GM20431 (cell line): ENCODE measurements at regions not wholly inside any gene's neighbourhood (a gene's known extent, or its start where the extent isn't known, plus 50 kb on each side); places are given as distances from the start of the nearest gene placed in this dataset.
"Not testable (repeated sequence)": the region's sequence is repeated elsewhere in the genome, so short reads cannot be mapped to it uniquely, and the experiment has no call there.

Experiments
- in situ Hi-C: fragments of 300-500 bp; cut with MseI, MboI; formaldehyde crosslinking; loops from one replicate; pipeline ENCODE4 v1.15.0; 2020; ENCODE audit warnings: low sequenced_read_pairs; ENCODE audit not compliant: unreplicated experiment

DNA sequence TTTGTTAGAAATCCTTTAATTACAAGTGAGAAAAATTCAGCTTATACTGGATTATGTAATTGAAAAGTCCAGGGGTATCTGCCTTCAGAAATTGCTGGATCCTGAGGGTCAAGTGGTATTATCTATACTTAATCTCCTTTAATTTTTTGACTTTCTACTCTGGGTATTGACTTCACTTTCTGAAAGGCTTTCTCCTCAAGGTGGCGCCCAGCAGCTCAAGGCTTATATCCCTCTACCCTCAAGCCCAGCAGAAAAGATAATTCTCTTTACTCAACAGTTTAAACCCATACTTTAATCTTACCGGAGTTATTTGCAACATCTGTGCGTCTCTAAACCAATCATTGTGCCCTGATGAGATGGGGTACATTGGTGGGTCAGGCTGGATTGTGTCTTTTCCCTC lies 129.5 kb downstream of the LARP7 start:
- in situ Hi-C loops, result loop anchor here (10.0 to 25.0 kb wide), 2 partner anchors 132 to 429 kb away; partner anchors contain the start of genes LARP7 and ZGRF1

DNA sequence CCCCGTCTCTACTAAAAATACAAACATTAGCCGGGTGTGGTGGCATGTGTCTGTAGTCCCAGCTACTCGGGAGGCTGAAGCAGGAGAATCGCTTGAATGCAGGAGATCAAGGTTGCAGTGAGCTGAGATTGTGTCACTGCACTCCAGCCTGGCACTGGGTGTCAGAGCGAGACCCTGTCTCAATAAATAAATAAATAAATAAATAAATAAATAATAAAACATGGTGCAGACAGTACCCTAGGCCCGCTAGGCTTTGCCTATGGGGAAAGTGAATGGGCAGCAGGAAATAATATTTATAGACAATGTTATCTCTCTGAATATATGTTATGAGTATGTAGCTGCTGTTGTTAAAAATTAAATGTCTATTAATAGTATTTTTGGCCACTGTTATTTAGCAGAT lies 130.4 kb downstream of the LARP7 start:
- in situ Hi-C loops, result loop anchor here (10.0 to 25.0 kb wide), 2 partner anchors 133 to 430 kb away; partner anchors contain the start of genes LARP7 and ZGRF1

DNA sequence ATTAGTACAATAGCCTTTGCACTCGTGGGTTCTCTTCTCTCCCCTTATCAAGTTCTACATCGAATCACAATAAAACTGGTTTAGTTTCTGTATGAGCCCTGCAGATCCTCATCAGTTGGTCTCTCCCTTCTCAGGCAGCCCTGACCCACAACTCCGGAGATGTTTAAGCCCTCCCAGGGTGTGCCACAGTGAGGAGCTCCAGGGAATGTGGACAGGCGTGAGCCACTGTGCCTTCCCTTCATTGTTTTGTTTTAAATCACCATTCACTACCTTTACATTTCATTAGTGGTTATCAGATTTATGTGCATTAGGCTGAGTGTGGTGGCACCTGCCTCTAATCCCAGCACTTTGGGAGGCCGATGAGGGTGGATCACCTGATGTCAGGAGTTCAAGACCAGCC lies 133.2 kb downstream of the LARP7 start:
- in situ Hi-C loops, result loop anchor here (25.0 kb wide), 1 partner anchor 433 kb away; no protein-coding TSS in a partner anchor

DNA sequence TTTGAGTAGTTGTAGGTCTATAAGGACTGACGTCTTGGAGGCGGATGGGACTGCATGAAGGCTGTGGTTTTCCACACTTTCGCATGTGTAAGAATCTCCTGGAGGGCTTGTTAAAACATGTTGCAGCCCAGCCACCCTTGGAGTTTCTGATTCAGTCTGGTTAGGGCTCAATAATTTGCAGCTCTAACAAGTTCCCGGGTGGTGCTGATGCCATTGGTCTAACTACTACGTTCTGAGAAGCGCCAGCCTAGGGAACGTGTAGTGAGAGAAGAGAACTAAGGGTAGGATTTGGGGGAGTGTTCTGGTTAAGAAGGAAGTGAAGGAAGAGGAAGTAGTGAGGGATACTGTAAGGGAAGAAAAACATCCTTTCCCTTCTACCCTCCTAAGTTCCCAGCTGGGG lies 138.9 kb downstream of the LARP7 start:
- in situ Hi-C loops, result no loop called here

DNA sequence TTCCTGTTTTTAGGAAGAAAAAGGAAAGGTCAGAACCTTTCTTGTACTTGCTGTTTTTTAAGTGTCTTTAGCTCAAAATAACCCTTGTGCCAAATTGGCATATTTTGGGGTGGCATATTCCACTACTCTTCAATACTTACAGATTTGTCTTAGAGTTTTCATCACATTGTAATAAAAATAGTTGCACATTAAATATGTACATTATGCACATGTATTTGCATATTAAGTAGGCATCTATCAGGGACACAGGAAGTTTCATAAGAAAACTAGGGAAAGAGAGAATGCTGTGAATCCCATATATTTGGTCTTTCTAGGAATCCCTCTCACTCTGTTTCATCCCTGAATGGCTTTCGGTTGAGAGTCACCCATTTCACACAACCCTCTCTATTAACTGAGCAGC lies 139.6 kb downstream of the LARP7 start:
- in situ Hi-C loops, result no loop called here

DNA sequence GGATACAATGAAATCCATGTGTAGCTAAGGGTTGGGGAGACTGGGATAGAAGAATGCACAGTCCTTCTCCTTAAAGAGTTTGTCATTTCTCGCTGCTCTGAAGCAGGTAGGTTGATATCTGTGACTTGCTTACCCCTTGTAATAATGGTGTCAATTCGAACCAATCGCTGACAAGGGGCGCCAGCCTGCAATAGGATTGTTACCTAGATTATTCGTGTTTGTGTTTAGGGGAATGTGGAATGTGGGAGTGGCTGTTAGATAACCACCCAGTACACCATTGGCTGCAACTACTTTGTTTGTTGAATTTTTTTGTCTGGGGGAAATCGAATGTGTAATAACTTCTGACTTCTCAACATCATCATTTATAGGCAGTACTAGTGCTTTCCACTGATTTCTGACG lies 141.6 kb downstream of the LARP7 start:
- in situ Hi-C loops, result no loop called here

DNA sequence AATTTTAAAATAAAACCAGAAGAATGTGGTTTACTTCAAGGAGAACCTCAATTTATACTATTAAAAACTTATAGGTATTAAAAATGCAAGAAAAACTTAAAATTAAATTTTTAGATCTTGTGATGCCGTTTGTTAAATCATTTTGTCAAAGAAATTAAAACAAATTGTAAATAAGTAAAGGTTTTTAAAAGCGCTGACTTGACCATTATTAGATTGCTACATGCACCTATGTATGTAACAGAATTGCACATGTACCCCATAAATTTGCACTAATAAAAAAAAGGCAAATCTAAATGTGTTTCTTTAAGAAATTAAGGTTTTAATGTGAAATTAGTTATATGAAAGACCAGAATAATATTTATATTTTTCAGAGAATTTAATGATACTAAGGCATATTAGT lies 156.1 kb downstream of the LARP7 start:
- in situ Hi-C loops, result no loop called here

DNA sequence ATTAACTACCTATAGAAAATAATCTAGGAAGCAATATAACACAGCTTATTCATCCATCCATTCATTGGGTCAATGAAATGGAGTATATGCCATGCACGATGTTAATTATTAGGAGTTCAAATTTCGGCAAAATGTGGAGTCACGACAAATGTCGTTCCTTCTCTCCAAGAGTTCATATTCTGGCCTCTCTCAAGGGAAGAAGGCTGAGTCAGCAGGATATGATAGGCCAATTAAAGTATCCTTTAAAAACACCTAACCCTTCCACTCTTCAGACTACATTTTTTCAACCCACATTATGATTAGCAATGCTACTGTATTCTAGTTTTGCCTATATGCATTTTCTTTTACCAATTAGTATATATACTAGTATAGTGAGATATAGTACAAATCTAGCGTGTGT lies 163.1 kb downstream of the LARP7 start:
- in situ Hi-C loops, result no loop called here

DNA sequence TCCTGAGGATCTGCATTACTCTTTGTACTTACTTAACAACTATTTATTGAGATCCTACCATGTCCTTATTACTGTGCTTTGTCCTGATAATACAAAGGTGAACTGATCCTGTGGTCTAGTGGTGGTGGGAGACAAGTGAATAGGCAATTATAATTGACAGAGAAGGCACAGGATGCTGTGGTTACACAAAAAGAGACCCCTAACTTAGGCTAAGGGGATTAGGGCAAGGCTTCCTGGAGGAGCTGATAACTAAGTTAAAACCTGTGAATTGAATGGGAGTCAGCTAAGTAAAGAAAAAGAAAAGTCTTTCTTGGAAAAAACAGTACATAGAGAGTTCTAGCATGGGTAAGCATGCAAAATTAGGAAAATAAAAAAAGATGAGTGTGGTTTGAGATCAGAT lies 164.4 kb downstream of the LARP7 start:
- in situ Hi-C loops, result no loop called here

DNA sequence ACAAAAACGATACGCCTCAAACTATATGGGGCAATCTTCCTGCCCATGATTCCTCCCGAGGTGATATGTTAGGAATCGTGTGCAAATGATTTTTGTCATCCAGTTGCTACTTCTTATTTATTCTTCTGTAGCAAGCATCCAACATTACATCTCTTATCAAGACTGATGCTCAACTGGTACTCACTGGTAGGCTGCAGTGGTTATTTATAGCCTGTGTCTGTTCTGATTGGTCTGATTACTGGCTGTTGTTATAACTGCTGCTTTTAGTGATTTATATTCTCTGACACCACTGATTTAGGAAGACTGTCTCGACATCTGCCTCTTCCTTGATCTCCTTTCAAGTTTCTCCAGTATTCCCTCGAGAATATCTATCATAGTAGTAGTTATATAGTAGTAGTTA lies 165.8 kb downstream of the LARP7 start:
- in situ Hi-C loops, result no loop called here

DNA sequence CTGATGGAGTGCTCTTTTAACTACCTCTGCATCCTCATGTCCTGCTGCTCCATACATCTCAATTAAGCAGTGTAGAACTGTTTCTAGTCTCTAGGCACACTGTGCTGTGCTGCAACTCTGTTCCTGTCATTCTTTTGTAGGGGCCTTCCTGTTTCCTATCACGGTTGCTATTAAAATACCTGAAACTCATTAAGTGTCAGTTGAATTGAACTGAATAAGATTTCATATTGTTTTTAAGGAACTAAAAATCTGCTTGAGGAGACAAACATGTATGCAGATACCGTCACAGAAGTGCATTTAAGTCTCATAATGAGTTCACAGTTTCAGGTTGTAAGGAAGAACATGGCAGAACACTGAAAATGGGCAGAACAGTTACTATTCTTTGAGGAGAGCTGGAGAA lies 170.1 kb downstream of the LARP7 start:
- in situ Hi-C loops, result no loop called here

DNA sequence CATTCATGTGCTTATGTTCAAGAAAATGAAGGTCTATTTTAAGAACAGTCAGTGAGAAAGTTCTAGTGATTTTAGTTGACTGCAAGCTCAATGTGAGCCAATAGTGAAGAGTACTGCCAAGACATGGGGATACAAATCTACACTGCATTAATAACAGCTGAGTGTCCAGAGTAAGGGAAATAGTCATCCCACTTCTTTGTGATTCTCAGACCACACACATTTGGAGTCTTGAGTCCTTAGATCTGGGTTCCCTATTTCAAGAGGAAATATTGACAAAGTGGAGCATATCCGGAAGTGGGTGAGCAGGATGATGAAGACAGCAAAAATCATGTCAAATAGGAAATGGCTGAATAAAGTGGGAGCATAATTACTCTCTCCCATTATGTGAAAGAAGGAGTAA lies 171.1 kb downstream of the LARP7 start:
- in situ Hi-C loops, result no loop called here

DNA sequence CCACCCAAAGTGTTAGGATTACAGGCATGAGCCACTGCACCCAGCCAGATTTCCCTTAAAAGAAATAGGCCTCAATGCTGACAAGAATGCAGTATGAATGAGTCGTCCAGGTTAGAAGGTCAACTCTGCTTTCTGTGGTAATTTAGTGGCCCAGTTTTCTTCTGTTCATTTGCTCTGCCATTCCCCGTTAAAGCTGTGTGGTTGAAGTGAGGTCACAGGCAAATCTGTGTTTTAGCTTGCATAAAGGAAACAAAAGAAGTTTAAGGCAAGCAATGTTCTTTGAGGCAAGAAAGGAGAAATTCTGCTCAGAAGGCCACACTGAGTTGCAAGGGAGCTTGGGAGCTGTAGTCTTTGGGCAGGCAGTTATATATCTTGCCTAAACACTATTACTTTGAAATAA lies 176.8 kb downstream of the LARP7 start:
- in situ Hi-C loops, result no loop called here

DNA sequence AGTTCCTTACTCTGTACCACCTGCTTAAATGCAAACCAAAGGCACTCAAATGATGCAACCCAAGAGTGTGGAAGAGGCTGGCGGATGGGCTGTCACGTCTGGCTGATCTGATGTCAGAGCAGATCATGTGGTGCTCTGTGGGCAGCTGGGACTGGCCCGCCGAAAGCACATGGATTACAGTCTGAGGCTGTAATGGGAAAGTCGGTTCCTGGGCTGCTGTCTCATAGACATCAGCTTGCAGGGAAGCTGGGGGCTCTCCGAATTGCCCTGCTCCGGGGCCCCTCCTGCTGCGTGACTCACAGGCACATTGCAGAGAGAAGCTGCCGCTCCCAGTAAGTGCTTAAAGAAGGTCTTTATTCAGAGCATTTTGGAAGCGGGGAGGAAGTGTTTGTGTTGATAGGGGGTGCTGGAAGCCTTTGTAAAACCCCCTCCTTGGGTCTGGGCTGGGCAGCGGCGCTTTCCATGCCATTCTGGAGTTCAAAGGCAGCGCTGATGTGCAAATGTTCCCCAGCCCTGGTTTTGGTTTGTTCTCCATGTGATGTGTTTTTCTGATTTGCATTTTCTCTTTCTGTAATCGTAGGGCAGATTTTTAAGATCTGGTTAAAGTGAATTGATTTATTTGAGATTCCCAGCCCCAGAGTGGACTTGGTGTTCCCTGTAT lies 181.1 kb downstream of the LARP7 start:
- in situ Hi-C loops, result no loop called here

DNA sequence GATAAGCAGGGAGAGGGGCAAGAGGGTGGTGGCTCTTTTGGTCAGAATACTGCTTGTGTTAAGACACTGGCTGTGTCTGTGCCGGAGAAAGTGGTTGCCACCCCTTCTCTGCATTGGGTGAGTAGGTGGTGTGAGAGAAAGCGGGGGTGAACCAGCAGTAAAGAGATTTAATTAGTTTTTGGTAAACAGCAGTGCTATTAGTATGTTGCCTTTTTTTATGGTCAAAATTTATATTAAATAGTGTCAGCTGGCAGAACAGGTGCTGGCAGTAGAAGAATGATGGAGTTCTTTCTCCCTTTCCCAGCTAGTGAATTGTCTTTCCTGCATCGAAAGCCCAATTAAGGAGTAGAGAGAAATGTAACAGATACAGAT lies 181.6 kb downstream of the LARP7 start:
- in situ Hi-C loops, result no loop called here

DNA sequence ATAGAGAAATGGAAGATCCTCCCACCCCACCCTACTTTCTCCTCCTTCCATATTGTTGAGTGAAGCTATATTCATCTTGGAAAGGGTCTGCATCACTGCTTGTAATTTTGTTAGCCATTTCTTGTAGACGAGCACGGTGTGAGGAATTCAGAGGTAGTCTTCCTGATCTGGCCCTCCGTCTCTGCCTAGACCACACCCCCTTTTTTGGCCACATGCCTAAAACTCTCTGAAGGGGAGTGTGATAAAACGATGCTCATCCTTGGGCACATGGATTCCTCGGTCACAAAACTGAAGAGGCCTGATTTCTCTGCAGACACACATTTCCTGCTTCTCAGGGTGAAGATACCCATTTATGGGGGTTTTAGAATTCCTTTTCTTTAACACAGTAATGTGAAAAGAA lies 182.8 kb downstream of the LARP7 start:
- in situ Hi-C loops, result no loop called here

DNA sequence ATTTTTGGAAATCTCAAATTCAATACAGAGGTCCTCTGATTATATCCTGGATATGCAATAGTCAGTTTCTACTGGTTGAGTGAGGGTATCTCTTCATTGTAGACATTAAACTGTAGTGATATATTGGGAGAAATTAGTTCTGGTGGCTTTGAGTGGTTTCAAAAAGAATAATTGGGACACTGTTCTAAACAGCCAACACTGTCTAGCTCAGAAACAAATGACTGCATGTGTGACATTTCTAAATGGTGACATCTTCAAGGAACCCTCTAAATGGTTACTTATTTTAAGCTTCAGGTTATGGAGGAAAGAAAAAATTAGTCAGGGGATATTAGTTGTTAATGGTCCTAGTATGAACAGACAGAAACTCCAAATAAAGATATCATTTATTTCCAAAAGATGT lies 186.2 kb downstream of the LARP7 start:
- in situ Hi-C loops, result no loop called here

DNA sequence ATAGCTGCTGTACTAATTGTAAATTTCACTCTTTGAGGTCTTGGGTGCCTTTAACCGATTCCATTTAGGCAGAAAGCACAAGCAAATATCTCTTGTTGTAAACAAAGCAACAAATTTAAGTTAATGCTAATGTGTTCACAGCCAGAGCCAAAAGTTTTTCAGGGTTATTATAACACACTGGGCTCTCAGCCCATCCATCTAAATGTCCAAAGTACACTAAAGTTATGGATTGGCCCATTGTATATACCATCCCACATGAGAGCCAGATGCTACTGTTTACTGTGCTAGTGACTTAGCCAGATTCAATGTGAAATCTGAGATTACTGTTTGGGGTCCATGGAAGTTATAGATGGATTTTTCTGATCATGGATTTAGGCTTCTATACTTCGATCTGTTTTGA lies 186.7 kb downstream of the LARP7 start:
- in situ Hi-C loops, result no loop called here

DNA sequence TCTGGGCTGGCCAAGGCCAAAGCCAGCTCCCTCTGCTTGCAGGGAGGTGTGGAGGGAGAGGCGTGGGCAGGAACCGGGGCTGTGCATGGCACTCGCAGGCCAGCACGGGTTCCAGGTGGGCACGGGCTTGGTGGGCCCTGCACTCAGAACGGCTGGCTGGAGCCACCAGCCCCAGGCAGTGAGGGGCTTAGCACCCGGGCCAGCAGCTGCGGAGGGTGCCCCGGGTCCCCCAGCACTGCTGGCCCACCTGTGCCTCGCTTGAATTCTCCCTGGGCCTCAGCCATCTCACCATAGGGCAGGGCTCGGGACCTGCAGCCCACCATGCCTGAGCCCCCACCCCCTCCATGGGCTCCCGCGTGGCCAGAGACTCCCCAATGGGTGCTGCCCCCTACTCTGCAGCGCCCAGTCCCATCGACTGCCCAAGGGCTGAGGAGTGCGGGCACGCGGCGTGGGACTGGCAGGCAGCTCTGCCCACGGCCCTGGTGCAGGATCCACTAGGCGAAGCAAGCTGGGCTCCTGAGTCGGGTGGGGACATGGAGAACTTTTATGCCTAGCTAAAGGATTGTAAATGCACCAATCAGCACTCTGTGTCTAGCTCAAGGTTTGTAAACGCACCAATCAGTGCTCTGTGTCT lies 193.9 kb downstream of the LARP7 start:
- in situ Hi-C loops, result no loop called here

DNA sequence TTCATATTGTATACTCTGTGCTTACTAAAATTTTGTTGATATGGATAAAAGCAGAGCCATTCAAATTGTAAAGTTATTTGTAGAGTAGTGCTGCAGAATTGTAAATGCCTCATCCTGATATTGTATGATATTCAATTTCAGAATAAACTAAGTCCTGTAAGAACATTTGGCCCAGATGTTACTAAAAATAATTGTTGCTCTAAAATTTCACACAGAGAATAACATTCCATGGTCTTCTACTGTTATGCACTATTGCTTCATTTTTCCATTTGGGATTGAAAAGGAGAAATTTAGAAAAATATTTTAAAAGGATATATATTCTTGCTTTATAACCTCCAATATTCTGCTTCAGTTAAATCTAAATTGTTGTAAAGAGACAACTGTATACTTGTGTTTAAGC lies 195.6 kb downstream of the LARP7 start:
- in situ Hi-C loops, result no loop called here

DNA sequence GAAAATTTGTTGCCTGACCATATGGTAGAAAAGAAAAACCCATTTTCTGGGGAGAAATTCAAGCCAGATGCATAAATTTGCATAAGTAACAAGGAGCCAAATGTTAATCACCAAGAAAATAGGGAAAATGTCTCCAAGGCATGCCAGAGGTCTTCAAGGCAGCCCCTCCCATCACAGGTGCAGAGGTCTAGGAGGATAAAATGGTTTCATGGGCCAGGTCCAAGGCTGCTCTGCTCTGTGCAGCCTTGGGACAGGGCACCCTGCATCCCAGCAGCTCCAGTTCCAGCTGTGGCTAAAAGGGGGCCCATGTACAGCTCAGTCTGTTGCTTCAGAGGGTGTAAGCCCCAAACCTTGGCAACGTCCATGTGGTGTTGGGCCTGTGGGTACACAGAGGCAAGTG lies 200.0 kb downstream of the LARP7 start:
- in situ Hi-C loops, result no loop called here

DNA sequence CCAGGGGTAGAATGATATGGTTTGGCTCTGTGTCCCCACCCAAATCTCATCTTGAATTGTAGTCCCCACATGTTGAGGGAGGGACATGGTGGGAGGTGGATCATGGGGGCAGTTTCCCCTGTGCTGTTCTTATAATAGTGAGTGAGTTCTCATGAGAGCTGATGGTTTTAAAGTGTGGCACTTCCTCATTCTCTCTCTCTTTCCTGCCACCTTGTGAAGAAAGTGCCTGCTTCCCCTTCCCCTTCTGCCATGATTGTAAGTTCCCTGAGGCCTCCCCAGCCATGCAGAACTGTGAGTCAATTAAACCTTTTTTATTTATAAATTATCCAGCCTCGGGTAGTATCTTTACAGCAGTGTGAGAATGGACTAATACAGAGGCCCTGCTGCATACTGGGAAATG lies 201.1 kb downstream of the LARP7 start:
- in situ Hi-C loops, result not testable (repeated sequence)
